Fibroblast of mammary gland (primary cell): ENCODE measurements at regions not wholly inside any gene's neighbourhood (a gene's known extent, or its start where the extent isn't known, plus 50 kb on each side); places are given as distances from the start of the nearest gene placed in this dataset.

Experiments used
- DNase-seq: peaks from one replicate; pipeline ENCODE4 v3.0.0-alpha.2; 2010; ENCODE audit warnings: low read depth
- H3K4me3 ChIP-seq: 2 replicates; pipeline ENCODE4 v1.5.1; 2011; ENCODE audit warnings: low read depth, mild to moderate bottlenecking, low read length, moderate library complexity; ENCODE audit not compliant: control insufficient read depth
- CTCF ChIP-seq: conservative IDR thresholded peaks from 2 replicates; pipeline ENCODE4 v1.5.1; 2011; ENCODE audit warnings: low read depth, low read length, inconsistent platforms; ENCODE audit not compliant: control insufficient read depth, insufficient read depth

GRCh38 chr5:41641621-41642020 is 131.2 kb upstream of the PLCXD3 start:
- TF ChIP-seq CTCF, result peak; percentile 16
- peak; percentile 34 for DNase-seq
- no peak overlapping the region for H3K4me3 ChIP-seq

GRCh38 chr5:41638685-41639084 is 128.3 kb upstream of the PLCXD3 start:
- no peak for TF ChIP-seq CTCF
- DNase-seq, result no peak
- H3K4me3 ChIP-seq, result no peak overlapping the region

- H3K4me3 ChIP-seq, result no peak overlapping the region
- TF ChIP-seq CTCF, result peak; percentile 33
- DNase-seq, result no peak
Measured at GRCh38 chr5:41637869-41638268, 127.5 kb upstream of the PLCXD3 start.

GRCh38 chr5:41637424-41637823 is 127.0 kb upstream of the PLCXD3 start:
- no peak for TF ChIP-seq CTCF
- DNase-seq, result no peak
- no peak overlapping the region for H3K4me3 ChIP-seq

GRCh38 chr5:41636605-41637004 is 126.2 kb upstream of the PLCXD3 start:
- DNase-seq, result peak; percentile 36
- H3K4me3 ChIP-seq, result no peak overlapping the region
- TF ChIP-seq CTCF, result peak; percentile 49

- no peak overlapping the region for H3K4me3 ChIP-seq
- no peak for TF ChIP-seq CTCF
- no peak for DNase-seq
Measured at GRCh38 chr5:41629897-41630296, 119.5 kb upstream of the PLCXD3 start.

GRCh38 chr5:41625571-41625970 is 115.2 kb upstream of the PLCXD3 start:
- no peak for TF ChIP-seq CTCF
- H3K4me3 ChIP-seq, result no peak overlapping the region
- DNase-seq, result no peak
